Kidney (tissue), 13 donors: ENCODE measurements at regions not wholly inside any gene's neighbourhood (a gene's known extent, or its start where the extent isn't known, plus 50 kb on each side); places are given as distances from the start of the nearest gene placed in this dataset.

Experiments used
- DNase-seq, 5 donors: peaks; one replicate each; pipeline ENCODE4 v3.0.0-alpha.2; 2013 to 2020
- FAIRE-seq: peaks from 2 replicates; lab custom pipeline; 2012; peaks lifted over from hg19 to GRCh38; lab: Jason Lieb, UNC
- H3K27ac ChIP-seq, 2 donors: one replicate each; pipeline ENCODE4 v1.7.0; 2013; ENCODE audit warnings: low read depth in 2 of 2, low read length in 2 of 2, inconsistent platforms in 1 of 2
- H3K27me3 ChIP-seq: one replicate; pipeline ENCODE4 v1.7.1; 2013; ENCODE audit warnings: low read length, inconsistent platforms; ENCODE audit not compliant: control insufficient read depth, insufficient read depth
- H3K36me3 ChIP-seq, 3 donors: one replicate each; pipeline versions ENCODE4 v1.7.0 to v1.7.1; 2013; ENCODE audit warnings: low read length in 3 of 3, control low read depth in 1 of 3, inconsistent platforms in 1 of 3; ENCODE audit not compliant: insufficient read depth in 3 of 3, control insufficient read depth in 2 of 3
- H3K4me1 ChIP-seq, 3 donors: one replicate each; pipeline versions ENCODE4 v1.7.0 to v1.7.1; 2013; ENCODE audit warnings: low read length in 3 of 3, inconsistent platforms in 1 of 3, low read depth in 1 of 3; ENCODE audit not compliant: control insufficient read depth in 2 of 3, insufficient read depth in 2 of 3
- H3K4me3 ChIP-seq, 3 donors: one replicate each; pipeline versions ENCODE4 v1.7.0 to v1.8.1; 2013; ENCODE audit warnings: low read length in 3 of 3, control low read depth in 1 of 3, inconsistent platforms in 1 of 3
- H3K9ac ChIP-seq, 3 donors: one replicate each; pipeline versions ENCODE4 v1.7.0 to v1.7.1; 2013; ENCODE audit warnings: low read length in 3 of 3, control low read depth in 1 of 3, inconsistent platforms in 1 of 3
- H3K9me3 ChIP-seq, 3 donors: one replicate each; pipeline versions ENCODE4 v1.7.0 to v1.7.1; 2013; ENCODE audit warnings: low read length in 3 of 3, control low read depth in 1 of 3, inconsistent platforms in 1 of 3; ENCODE audit not compliant: control insufficient read depth in 2 of 3, insufficient read depth in 1 of 3
- intact Hi-C: fragments of 100-400 bp; cut with DNase I; formaldehyde crosslinking; loops from one replicate; pipeline ENCODE4 v1.11.1; 2022
- TF ChIP-seq, protein P1 (sequence below): IDR thresholded peaks from 3 replicates; pipeline ENCODE4 v1.5.1; 2012; ENCODE audit warnings: mild to moderate bottlenecking, moderate library complexity, borderline replicate concordance; ENCODE audit not compliant: insufficient read depth; ENCODE audit errors: extremely low read depth
- donor health status: control.
- donor health status: control.
- donor health status: control.
- donor health status: control.
- donor health status: control.
- donor health status: DM: yes; HTN: yes; CAD: no.
- donor health status: Normal renal cell carcinoma (clear cell type).

DNA sequence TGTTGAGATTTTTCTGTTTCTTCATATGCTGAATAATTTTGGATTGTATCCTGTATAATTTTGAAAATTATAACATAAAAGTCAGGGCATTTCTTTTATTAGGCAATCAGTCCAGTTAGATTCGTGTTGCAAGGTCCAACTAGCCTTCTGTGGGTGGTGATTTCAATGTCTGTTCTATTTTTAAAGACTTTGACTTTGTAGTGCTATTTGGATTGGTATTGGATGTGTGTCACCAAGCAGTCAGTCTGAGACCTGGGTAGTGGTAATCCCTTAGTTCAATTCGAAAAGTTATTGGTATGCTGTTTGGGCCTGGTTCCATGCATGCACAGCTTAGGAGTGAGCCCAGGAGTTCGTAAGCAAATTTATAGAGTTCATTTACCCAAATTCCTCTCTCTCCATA, 82.2 kb downstream of the EPDR1 start:
- no peak overlapping the region for H3K4me3 ChIP-seq
- H3K9ac ChIP-seq: no peak overlapping the region
- no peak for DNase-seq
- no peaks in the 10 kb centered on the region for H3K9me3 ChIP-seq
- TF ChIP-seq, protein P1, sequence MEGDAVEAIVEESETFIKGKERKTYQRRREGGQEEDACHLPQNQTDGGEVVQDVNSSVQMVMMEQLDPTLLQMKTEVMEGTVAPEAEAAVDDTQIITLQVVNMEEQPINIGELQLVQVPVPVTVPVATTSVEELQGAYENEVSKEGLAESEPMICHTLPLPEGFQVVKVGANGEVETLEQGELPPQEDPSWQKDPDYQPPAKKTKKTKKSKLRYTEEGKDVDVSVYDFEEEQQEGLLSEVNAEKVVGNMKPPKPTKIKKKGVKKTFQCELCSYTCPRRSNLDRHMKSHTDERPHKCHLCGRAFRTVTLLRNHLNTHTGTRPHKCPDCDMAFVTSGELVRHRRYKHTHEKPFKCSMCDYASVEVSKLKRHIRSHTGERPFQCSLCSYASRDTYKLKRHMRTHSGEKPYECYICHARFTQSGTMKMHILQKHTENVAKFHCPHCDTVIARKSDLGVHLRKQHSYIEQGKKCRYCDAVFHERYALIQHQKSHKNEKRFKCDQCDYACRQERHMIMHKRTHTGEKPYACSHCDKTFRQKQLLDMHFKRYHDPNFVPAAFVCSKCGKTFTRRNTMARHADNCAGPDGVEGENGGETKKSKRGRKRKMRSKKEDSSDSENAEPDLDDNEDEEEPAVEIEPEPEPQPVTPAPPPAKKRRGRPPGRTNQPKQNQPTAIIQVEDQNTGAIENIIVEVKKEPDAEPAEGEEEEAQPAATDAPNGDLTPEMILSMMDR: no peak
- H3K4me1 ChIP-seq: no peaks in the 10 kb centered on the region
- H3K36me3 ChIP-seq: no peaks in the 10 kb centered on the region
- FAIRE-seq: no peak
- no peaks in the 10 kb centered on the region for H3K27me3 ChIP-seq
- intact Hi-C loops: no loop called here
- no peak overlapping the region for H3K27ac ChIP-seq

GRCh38 chr7:38006559-38006958, 86.1 kb downstream of the EPDR1 start:
- no peak overlapping the region for H3K9ac ChIP-seq
- no peak overlapping the region for H3K27ac ChIP-seq
- H3K27me3 ChIP-seq: no peaks in the 10 kb centered on the region
- FAIRE-seq: no peak
- DNase-seq: no peak
- intact Hi-C loops: no loop called here
- TF ChIP-seq, protein P1: no peak
- H3K4me3 ChIP-seq: no peak overlapping the region
- peaks cover 0 to 12% (median 0%) of the 10 kb centered on the region in 3 donors for H3K9me3 ChIP-seq
- no peaks in the 10 kb centered on the region for H3K4me1 ChIP-seq
- H3K36me3 ChIP-seq: no peaks in the 10 kb centered on the region

GRCh38 chr7:38007096-38007495, 86.7 kb downstream of the EPDR1 start:
- no peak for FAIRE-seq
- no peak for DNase-seq
- Histone ChIP-seq H3K9ac (no peak overlapping the region), H3K27ac (no peak overlapping the region), H3K4me3 (no peak overlapping the region), H3K27me3 (no peaks in the 10 kb centered on the region), H3K9me3 (peaks cover 0 to 12% (median 0%) of the 10 kb centered on the region in 3 donors), H3K4me1 (no peaks in the 10 kb centered on the region), H3K36me3 (no peaks in the 10 kb centered on the region)
- intact Hi-C loops: no loop called here
- TF ChIP-seq, protein P1: no peak

DNA sequence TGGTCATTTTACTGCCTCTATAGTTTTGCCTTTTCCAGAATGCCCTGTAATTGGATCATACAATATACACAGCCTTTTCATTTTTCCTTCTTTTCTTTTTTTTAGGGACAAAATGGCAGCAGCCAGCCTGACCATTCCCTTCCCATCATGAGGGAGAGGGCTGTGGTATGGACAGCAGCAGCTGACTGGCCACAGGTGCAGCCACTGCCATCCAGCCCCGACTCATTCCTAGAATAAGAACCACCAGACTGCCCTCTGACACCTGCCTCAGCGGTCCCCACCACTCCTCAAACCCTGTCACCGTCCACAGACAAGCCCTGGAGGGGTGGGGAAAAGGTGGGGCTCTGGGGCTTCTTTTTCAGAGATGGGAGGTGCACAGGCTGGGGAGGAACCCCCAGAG, 92.8 kb downstream of the EPDR1 start:
- no peak for FAIRE-seq

More for the DNA sequence above, 92.8 kb downstream of the EPDR1 start:
- TF ChIP-seq, protein P1: no peak
- Histone ChIP-seq H3K27me3 (no peaks in the 10 kb centered on the region), H3K4me1 (no peaks in the 10 kb centered on the region), H3K27ac (no peak overlapping the region), H3K9ac (no peak overlapping the region), H3K9me3 (peaks cover 0 to 12% (median 0%) of the 10 kb centered on the region in 3 donors), H3K4me3 (no peak overlapping the region), H3K36me3 (no peaks in the 10 kb centered on the region)
- no peak for DNase-seq
- intact Hi-C loops: no loop called here
